H9 (cell line): ENCODE measurements at regions not wholly inside any gene's neighbourhood (a gene's known extent, or its start where the extent isn't known, plus 50 kb on each side); places are given as distances from the start of the nearest gene placed in this dataset.
A peak's percentile ranks its signal among the peaks of the same experiment; 100 is the strongest.

Experiments
- DNase-seq: peaks from one replicate; pipeline ENCODE4 v3.0.0-alpha.2; 2017
- H2AFZ ChIP-seq: one replicate; pipeline ENCODE4 v1.6.1; 2013; ENCODE audit warnings: mild to moderate bottlenecking, low read length, control low read depth, moderate library complexity
- H2AK5ac ChIP-seq: 2 replicates; pipeline ENCODE4 v1.6.1; 2013; ENCODE audit warnings: low read length, control low read depth, mixed read lengths; ENCODE audit not compliant: insufficient read length
- H2BK120ac ChIP-seq: one replicate; pipeline ENCODE4 v1.6.1; 2013; ENCODE audit warnings: low read depth, mild to moderate bottlenecking, low read length, control low read depth, inconsistent platforms; ENCODE audit not compliant: poor library complexity, severe bottlenecking
- H2BK12ac ChIP-seq: 2 replicates; pipeline ENCODE4 v1.6.1; 2013; ENCODE audit warnings: low read length, control low read depth, mixed read lengths, low read depth; ENCODE audit not compliant: insufficient read length
- H2BK15ac ChIP-seq: 2 replicates; pipeline ENCODE4 v1.6.1; 2013; ENCODE audit warnings: low read depth, low read length, control low read depth
- H2BK20ac ChIP-seq: one replicate; pipeline ENCODE4 v1.6.1; 2013; ENCODE audit warnings: low read depth, mild to moderate bottlenecking, low read length, control low read depth, inconsistent platforms; ENCODE audit not compliant: poor library complexity, severe bottlenecking
- H2BK5ac ChIP-seq: 2 replicates; pipeline ENCODE4 v1.6.1; 2013; ENCODE audit warnings: low read length, control low read depth, mixed read lengths; ENCODE audit not compliant: insufficient read length
- H3K14ac ChIP-seq: 2 replicates; pipeline ENCODE4 v1.6.1; 2013; ENCODE audit warnings: low read length, control low read depth; ENCODE audit not compliant: insufficient read depth
- H3K18ac ChIP-seq: 2 replicates; pipeline ENCODE4 v1.6.1; 2013; ENCODE audit warnings: low read depth, mild to moderate bottlenecking, mixed read lengths, low read length, control low read depth; ENCODE audit not compliant: insufficient read length
- H3K23ac ChIP-seq: 2 replicates; pipeline ENCODE4 v1.6.1; 2013; ENCODE audit warnings: low read length, control low read depth, mixed read lengths, low read depth; ENCODE audit not compliant: insufficient read length
- H3K23me2 ChIP-seq: 2 replicates; pipeline ENCODE4 v1.6.1; 2013; ENCODE audit warnings: low read depth, mild to moderate bottlenecking, mixed read lengths, low read length, control low read depth; ENCODE audit not compliant: insufficient read length, poor library complexity, severe bottlenecking
- H3K27ac ChIP-seq: 2 replicates; pipeline ENCODE4 v1.5.1; 2013; ENCODE audit warnings: low read length, control low read depth, mixed read lengths, low read depth; ENCODE audit not compliant: insufficient read length
- H3K27me3 ChIP-seq: 2 replicates; pipeline ENCODE4 v1.6.1; 2013; ENCODE audit warnings: low read length, control low read depth, inconsistent platforms; ENCODE audit not compliant: insufficient read depth
- H3K4ac ChIP-seq: 2 replicates; pipeline ENCODE4 v1.6.1; 2013; ENCODE audit warnings: low read depth, mild to moderate bottlenecking, control low read depth, inconsistent platforms, low read length, moderate library complexity
- H3K4me1 ChIP-seq: 2 replicates; pipeline ENCODE4 v1.6.1; 2013; ENCODE audit warnings: low read length, control low read depth, inconsistent platforms; ENCODE audit not compliant: insufficient read depth
- H3K4me2 ChIP-seq: 2 replicates; pipeline ENCODE4 v1.6.1; 2013; ENCODE audit warnings: low read length, control low read depth, mixed read lengths; ENCODE audit not compliant: insufficient read length, insufficient read depth
- H3K56ac ChIP-seq: 2 replicates; pipeline ENCODE4 v1.6.1; 2013; ENCODE audit warnings: low read depth, mild to moderate bottlenecking, mixed read lengths, low read length, control low read depth; ENCODE audit not compliant: insufficient read length
- H3K79me1 ChIP-seq: 2 replicates; pipeline ENCODE4 v1.6.1; 2013; ENCODE audit warnings: low read depth, mild to moderate bottlenecking, moderate library complexity, low read length, control low read depth, inconsistent platforms; ENCODE audit not compliant: insufficient read depth, poor library complexity, severe bottlenecking
- H3K79me2 ChIP-seq: 2 replicates; pipeline ENCODE4 v1.6.1; 2013; ENCODE audit warnings: low read length, control low read depth, inconsistent platforms; ENCODE audit not compliant: insufficient read depth
- H3K9ac ChIP-seq: 2 replicates; pipeline ENCODE4 v1.6.1; 2013; ENCODE audit warnings: low read length, control low read depth, mixed read lengths; ENCODE audit not compliant: insufficient read length; ENCODE audit errors: extremely low read depth
- H3K9me3 ChIP-seq: one replicate; pipeline ENCODE4 v1.6.1; 2013; ENCODE audit warnings: low read depth, low read length, inconsistent platforms; ENCODE audit not compliant: control insufficient read depth
- H3T11ph ChIP-seq: one replicate; pipeline ENCODE4 v1.6.1; 2013; ENCODE audit warnings: mild to moderate bottlenecking, low read length, control low read depth, inconsistent platforms
- H4K20me1 ChIP-seq: one replicate; pipeline ENCODE4 v1.6.1; 2013; ENCODE audit not compliant: control insufficient read depth, insufficient read length, insufficient read depth
- H4K5ac ChIP-seq: 2 replicates; pipeline ENCODE4 v1.6.1; 2013; ENCODE audit warnings: low read depth, mild to moderate bottlenecking, mixed read lengths, low read length, control low read depth; ENCODE audit not compliant: insufficient read length
- H4K8ac ChIP-seq: replicated peaks from 2 replicates; pipeline ENCODE4 v1.6.1; 2013; ENCODE audit warnings: low read length, control low read depth, mixed read lengths, low read depth; ENCODE audit not compliant: insufficient read length
- H4K91ac ChIP-seq: 2 replicates; pipeline ENCODE4 v1.6.1; 2013; ENCODE audit warnings: low read depth, mild to moderate bottlenecking, moderate library complexity, mixed read lengths, low read length, control low read depth; ENCODE audit not compliant: insufficient read length
- H3K27ac Mint-ChIP-seq, 3 experiments: 2 replicates in 2 of 3; 3 replicates in 1 of 3; pipeline ENCODE4 v1.8.0; 2020 to 2021; ENCODE audit warnings: mixed read lengths in 3 of 3, mild to moderate bottlenecking in 1 of 3, moderate library complexity in 1 of 3
- H3K27me3 Mint-ChIP-seq: 2 replicates; pipeline ENCODE4 v1.8.0; 2021; ENCODE audit warnings: low read depth, mild to moderate bottlenecking, moderate library complexity, mixed read lengths
- H3K36me3 Mint-ChIP-seq, 3 experiments: 2 replicates in 2 of 3; 3 replicates in 1 of 3; pipeline ENCODE4 v1.8.0; 2020 to 2021; ENCODE audit warnings: low read depth in 3 of 3, mixed read lengths in 3 of 3; ENCODE audit not compliant: insufficient read depth in 1 of 3
- H3K4me1 Mint-ChIP-seq, 2 experiments: 2 replicates each; pipeline ENCODE4 v1.8.0; 2020; ENCODE audit warnings: mixed read lengths in 2 of 2
- H3K4me3 Mint-ChIP-seq, 2 experiments: 2 replicates in 1 of 2; 3 replicates in 1 of 2; pipeline ENCODE4 v1.8.0; 2020 to 2021; ENCODE audit warnings: mild to moderate bottlenecking in 2 of 2, mixed read lengths in 2 of 2, moderate library complexity in 1 of 2
- H3K9me3 Mint-ChIP-seq, 2 experiments: 2 replicates in 1 of 2; 3 replicates in 1 of 2; pipeline ENCODE4 v1.8.0; 2020; ENCODE audit warnings: mild to moderate bottlenecking in 2 of 2, mixed read lengths in 2 of 2, moderate library complexity in 1 of 2
- CTCF ChIP-seq: fragments of 200-600 bp; sonication (generic); conservative IDR thresholded peaks from 3 replicates; pipeline ENCODE4 v1.8.0; 2021; ENCODE audit warnings: antibody characterized with exemption, mild to moderate bottlenecking
- WGBS: extraction: QIAGEN DNeasy Blood & Tissue Kit; methylation state at CpG from one replicate; pipeline ENCODE4 v1.1.7; 2013; ENCODE audit warnings: missing lambda C conversion rate, low lambda C conversion rate, mixed read lengths; ENCODE audit not compliant: insufficient read length; ENCODE audit errors: extremely low coverage; 5-methylcytosine and 5-hydroxymethylcytosine counted together

GRCh38 chr5:15013654-15014463 lies 142.3 kb upstream of the ANKH start:
- no peaks in the 10 kb centered on the region for H4K20me1 ChIP-seq
- H3K27ac Mint-ChIP-seq, result no peak overlapping the region; a peak in 1 of 7 replicates
- H2BK12ac ChIP-seq, result no peak overlapping the region
- H2BK20ac ChIP-seq, result no peak overlapping the region
- no peaks in the 10 kb centered on the region for H3K27me3 Mint-ChIP-seq
- H2BK120ac ChIP-seq, result no peak overlapping the region
- no peak overlapping the region for H2BK15ac ChIP-seq
- H3K9me3 ChIP-seq, result no peaks in the 10 kb centered on the region
- H3K18ac ChIP-seq, result no peak overlapping the region
- peaks cover 4 to 6% of the 10 kb centered on the region in 2 experiments for H3K4me1 Mint-ChIP-seq
- H4K5ac ChIP-seq, result no peak overlapping the region
- H3K4me1 ChIP-seq, result 0 out of 2 replicates have a peak, but pooled peaks cover 5% of the 10 kb centered on the region
- H3K4me3 Mint-ChIP-seq, result no peak overlapping the region
- peak; percentile 82 for TF ChIP-seq CTCF
- H3K4me2 ChIP-seq, result no peak overlapping the region
- H3T11ph ChIP-seq, result no peak overlapping the region
- no peaks in the 10 kb centered on the region for H3K23me2 ChIP-seq
- H4K8ac ChIP-seq, result no peak overlapping the region
- no peaks in the 10 kb centered on the region for H3K79me1 ChIP-seq
- H3K23ac ChIP-seq, result no peak overlapping the region
- no peak overlapping the region for H2BK5ac ChIP-seq
- no peaks in the 10 kb centered on the region for H3K27me3 ChIP-seq
- H3K79me2 ChIP-seq, result no peaks in the 10 kb centered on the region
- H2AK5ac ChIP-seq, result no peak overlapping the region
- H3K36me3 Mint-ChIP-seq, result peaks cover 2 to 11% (median 3%) of the 10 kb centered on the region in 3 experiments; a peak in 4 of 7 replicates
- DNase-seq, result no peak
- H3K9ac ChIP-seq, result no peak overlapping the region
- H3K27ac ChIP-seq, result no peak overlapping the region
- no peak overlapping the region for H3K14ac ChIP-seq
- no peak overlapping the region for H4K91ac ChIP-seq
- peaks cover 4 to 6% of the 10 kb centered on the region in 2 experiments; a peak in 2 of 5 replicates for H3K9me3 Mint-ChIP-seq
- H3K4ac ChIP-seq, result no peak overlapping the region
- no CpG with 5 or more reads among the region's 3 CpGs for WGBS
- H2AFZ ChIP-seq, result no peak overlapping the region
- H3K56ac ChIP-seq, result no peak overlapping the region
